LNCaP clone FGC (cell line): ENCODE measurements at regions not wholly inside any gene's neighbourhood (a gene's known extent, or its start where the extent isn't known, plus 50 kb on each side); places are given as distances from the start of the nearest gene placed in this dataset.

ENCODE experiments used
- DNase-seq: peaks from one replicate; pipeline ENCODE4 v3.0.0-alpha.2; 2011; ENCODE audit warnings: low read depth
- H3K4me3 ChIP-seq: 2 replicates; pipeline ENCODE4 v1.5.1; 2011; ENCODE audit warnings: mild to moderate bottlenecking, low read depth, low read length, control low read depth
- CTCF ChIP-seq: IDR thresholded peaks from 2 replicates; pipeline ENCODE4 v1.5.1; 2012; ENCODE audit warnings: mild to moderate bottlenecking; ENCODE audit not compliant: control insufficient read depth, insufficient read depth; ENCODE audit errors: extremely low read depth

GRCh38 chr1:30295674-30296073 lies 427.7 kb downstream of the MATN1 start:
- no peak for DNase-seq
- no peak overlapping the region for H3K4me3 ChIP-seq
- no peak for TF ChIP-seq CTCF

GRCh38 chr1:30295266-30295665 lies 428.1 kb downstream of the MATN1 start:
- DNase-seq: no peak
- no peak for TF ChIP-seq CTCF
- H3K4me3 ChIP-seq: no peak overlapping the region

- H3K4me3 ChIP-seq: no peak overlapping the region
- no peak for TF ChIP-seq CTCF
- no peak for DNase-seq
These were observed 428.9 kb downstream of the MATN1 start for GRCh38 chr1:30294508-30294907.

- H3K4me3 ChIP-seq: no peak overlapping the region
These were observed 430.9 kb downstream of the MATN1 start for GRCh38 chr1:30292451-30292850.

GRCh38 chr1:30291526-30291925 lies 431.9 kb downstream of the MATN1 start:
- H3K4me3 ChIP-seq: no peak overlapping the region
- TF ChIP-seq CTCF: no peak
- DNase-seq: no peak

More at GRCh38 chr1:30292451-30292850, 430.9 kb downstream of the MATN1 start:
- no peak for TF ChIP-seq CTCF
- no peak for DNase-seq

GRCh38 chr1:30290581-30290980 lies 432.8 kb downstream of the MATN1 start:
- DNase-seq: no peak
- no peak for TF ChIP-seq CTCF
- H3K4me3 ChIP-seq: no peak overlapping the region

- TF ChIP-seq CTCF: no peak
- no peak overlapping the region for H3K4me3 ChIP-seq
- no peak for DNase-seq
These were observed 435.4 kb downstream of the MATN1 start for GRCh38 chr1:30287976-30288375.
